ENCODE measurements at regions not wholly inside any gene's neighbourhood (a gene's known extent, or its start where the extent isn't known, plus 50 kb on each side); places are given as distances from the start of the nearest gene placed in this dataset.

GRCh38 chr7:84337429-84337828 is 142.8 kb upstream of the SEMA3A start:
- TF ChIP-seq GATA2 (IDR thresholded peaks at IDR 0.05; ENCODE audit: low read depth, low read length) = no peak
- no peak for TF ChIP-seq GATA3 (IDR thresholded peaks at IDR 0.05; ENCODE audit: low read depth, low read length)

Measured in SH-SY5Y (cell line).